Stimulated activated CD4-positive, alpha-beta T cell treated with anti-CD3 and anti-CD28 coated beads, Interleukin-12 subunit alpha, Interleukin-12 subunit beta, amount 100 ng/mL, for 24 hours (primary cell): ENCODE measurements at regions not wholly inside any gene's neighbourhood (a gene's known extent, or its start where the extent isn't known, plus 50 kb on each side); places are given as distances from the start of the nearest gene placed in this dataset.
"Not testable (repeated sequence)": the region's sequence is repeated elsewhere in the genome, so short reads cannot be mapped to it uniquely, and the experiment has no call there.

Experiments
- DNase-seq, 2 experiments: peaks; one replicate each; pipeline ENCODE4 v3.0.0-alpha.2; 2020; ENCODE audit warnings: low read depth in 2 of 2

DNA sequence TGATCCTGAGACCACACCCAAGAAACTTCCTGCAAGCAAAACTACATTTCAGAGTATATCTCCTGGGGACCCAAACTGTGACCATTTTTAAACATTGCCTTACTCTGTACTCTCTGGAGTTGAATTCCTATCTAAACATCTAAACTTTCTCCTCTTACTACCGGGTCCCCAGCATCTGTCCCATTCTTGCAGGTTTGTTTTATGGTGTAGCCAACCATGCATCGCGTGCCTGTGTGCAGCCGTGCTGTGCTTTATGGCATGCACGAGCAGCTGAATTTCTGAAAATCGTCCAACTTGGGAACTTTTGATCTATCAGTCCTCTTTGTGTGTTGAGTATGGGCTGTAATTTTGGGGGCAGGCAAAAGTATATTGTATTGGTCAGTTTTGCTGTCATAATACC is 423.8 kb upstream of the DPP6 start:
- DNase-seq, result no peak

DNA sequence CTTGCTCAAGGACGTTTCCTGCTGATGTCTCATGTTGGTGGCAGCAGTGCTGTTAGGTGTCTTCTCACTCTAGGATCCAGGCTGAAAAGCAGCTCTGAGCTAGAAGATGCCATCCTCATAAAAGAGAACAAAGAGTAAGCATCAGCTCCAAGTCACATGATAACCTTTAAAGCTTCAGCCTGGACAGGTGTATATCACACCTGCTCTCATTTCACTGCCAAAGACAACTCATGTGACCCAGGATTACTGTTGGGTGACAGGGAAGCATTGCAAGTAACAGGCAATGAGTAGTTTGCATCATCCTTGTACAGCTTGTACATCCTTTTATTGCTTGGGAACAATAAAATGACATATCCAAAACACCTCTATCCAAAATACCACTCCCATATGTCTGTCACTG is 423.4 kb upstream of the DPP6 start:
- no peak for DNase-seq

DNA sequence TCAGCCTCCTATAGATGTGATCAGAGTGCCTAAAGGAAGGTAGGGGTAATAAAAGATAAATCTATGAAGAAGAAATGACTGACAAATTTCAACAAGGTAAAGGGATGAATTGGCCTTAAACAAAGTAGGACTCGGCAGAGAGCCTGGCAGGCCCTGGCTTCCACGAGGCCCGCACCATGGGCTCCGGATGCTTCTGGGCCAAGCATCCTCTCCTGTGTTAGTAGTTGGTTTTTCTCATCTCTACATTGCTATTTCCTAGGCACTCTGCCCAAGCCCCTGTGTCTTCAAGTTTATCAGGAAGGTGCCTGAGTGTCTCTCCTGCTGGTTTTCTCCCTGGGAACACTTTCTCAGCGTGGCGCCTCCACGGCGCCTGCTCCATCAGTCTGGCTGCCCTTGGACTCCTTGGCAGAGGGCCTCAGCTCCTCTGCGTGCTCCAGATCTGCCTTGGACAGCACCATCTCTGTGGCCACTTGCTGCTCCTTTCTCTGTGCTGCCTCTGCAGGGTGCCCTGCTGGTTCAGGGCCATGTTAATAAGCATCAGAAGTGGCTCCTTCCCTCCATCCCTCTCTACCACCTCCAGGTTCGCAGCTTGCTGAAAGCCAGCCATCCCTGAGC is 413.3 kb upstream of the DPP6 start:
- DNase-seq, result no peak

DNA sequence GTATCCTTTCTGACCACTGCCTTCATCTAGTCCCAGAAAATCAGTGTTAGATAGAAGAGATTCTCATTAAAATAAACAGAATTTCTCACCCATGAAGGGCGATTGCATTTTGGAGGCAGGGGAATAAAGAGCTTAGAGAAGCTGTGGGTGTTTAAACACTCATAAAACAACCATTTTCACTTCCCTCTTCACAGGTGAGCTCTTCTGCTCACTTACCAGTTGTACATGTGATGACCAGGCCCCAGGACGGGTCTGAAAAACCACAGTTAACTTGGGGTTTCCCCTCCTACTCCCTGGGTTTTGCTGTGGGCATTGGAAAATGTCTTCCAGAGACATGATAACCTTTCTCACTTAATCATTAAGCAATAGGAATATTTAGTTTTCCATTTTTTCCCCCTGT is 411.6 kb upstream of the DPP6 start:
- no peak for DNase-seq

DNA sequence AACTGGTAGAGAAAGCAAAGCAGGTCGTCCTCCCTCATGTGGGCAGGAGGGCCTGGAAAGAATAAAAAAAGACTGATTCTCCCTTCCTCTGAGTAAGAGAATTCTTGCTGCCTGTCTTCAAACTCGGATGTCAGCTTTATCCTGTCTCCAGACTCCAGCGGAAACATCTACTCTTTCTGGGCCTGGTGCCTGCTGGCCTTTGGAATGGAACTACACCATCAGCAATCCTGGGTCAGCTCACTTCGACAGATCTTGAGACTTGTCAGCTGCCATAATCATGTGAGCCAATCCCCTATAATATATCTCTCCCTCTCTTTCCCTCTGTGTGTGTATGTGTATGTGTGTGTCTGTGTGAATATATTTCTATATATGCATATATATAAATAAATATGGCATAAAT is 411.0 kb upstream of the DPP6 start:
- DNase-seq, result no peak

DNA sequence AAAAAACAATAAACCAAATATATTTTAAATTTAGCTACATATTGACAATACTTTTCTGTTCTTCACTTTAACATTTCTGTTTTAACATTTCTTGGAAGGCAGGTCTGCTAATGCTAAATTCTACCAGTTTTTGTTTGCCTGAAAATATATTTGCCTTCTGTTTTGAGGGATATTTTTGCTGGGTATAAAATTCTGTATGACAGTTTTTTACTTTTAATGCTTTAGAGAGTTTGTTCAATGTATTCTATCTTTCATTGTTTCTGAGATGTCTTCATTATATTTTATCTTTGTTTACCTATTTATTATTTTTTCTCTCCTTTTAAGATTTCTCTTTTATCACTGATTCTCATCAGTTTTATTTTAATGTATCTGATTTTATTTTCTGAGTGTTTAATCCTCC is 409.2 kb upstream of the DPP6 start:
- no peak for DNase-seq

DNA sequence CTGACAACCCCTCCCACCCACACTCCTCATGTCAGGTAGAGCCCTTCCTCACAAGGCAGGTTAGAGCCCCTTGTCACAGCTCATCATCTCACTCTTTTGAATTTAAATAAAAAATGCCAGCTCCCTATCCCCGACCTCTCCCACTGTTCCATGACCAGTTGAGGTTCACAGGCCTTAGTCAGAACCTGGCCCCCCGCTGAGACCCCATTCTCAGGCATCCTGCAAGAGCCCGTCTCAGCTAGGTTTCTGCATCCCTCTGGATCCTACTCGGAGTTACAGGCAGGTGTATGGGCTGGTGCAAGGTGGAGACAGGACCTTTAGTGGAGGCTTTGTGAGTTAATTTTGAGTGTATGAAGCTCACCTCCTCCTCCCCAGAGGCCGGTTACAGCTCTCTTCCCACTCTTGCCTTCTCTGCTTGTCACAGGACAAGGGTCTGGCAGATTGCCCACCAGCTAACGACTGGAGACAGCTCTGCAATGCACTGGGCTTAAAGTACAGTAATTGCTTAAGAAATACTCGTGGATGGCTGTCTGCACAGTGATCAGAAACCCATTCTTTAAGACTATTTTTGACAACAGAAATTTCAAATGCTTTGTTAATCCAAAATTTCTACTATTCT is 394.9 kb upstream of the DPP6 start:
- no peak for DNase-seq

DNA sequence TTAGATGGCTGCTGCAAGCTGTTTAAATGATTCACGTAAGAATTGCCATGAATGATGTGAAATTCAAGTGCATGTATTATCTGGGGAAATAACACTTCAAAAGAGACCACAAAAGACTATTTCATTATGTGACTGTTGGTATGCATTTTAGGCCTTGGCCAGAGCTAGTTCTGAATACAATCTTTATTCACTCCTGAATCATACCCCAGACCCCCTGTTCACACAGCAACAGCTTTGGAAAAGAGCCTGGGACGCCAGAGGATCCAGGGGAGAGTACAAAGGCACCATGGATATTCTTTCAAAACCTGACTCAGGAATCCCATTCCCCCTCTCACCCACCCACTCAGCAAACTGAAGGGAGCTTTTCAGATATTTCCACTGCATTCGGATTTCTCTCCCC is 377.1 kb upstream of the DPP6 start:
- no peak for DNase-seq

DNA sequence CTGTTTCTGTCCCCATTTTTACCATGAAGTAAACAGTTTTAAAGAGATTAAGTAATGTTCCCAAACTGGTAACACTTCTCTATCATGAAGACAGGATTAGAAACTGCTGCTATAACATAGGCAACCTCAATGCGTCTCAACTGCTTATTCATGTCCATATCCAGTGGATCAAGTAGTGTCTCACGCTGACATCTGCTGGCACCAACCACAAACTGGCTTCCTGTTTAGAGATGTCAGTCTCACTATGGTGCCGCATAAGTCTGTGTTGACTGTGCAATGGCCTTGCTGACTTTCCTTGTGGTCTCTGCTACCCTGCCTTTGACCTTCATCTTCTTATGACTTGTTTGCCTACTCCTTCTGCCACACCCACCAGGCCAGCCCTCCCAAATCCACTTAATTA is 369.6 kb upstream of the DPP6 start:
- no peak for DNase-seq

DNA sequence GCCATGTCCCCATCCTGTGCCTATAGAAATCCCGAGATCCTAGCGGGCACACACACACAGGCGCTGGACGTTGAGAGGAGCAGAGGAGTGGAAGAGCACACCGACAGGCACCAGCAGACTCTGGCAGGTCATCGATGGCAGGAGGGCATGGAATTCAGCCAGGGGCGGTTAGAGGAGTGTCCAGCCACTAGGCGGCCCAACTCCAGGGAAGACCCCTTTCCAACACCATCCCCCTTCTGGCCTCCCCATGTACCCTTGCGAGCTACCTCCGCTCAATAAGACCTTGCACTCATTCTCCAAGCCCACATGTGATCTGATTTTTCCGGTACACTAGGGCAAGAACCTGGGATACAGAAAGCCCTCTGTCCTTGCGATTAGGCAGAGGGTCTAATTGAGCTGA is 356.0 kb upstream of the DPP6 start:
- DNase-seq, result no peak

DNA sequence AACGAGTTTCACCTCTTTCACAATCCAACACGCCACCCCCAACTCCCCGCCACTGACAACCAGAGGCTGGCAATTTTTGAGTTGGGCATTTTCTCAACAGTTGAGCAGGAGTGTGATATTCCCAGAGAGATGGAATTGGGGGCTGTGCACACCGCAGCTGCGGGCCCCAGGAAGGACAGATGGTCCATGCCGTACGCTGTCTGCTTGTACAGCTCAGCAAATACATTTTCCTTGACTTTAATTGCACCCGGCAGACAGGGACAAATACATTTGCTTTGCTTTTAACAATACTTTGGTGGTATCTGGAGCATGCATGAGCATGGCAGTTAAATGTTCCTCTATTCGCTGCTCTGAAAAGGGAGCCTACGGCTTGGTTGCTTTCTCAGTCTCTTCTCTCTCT is 354.2 kb upstream of the DPP6 start:
- no peak for DNase-seq

DNA sequence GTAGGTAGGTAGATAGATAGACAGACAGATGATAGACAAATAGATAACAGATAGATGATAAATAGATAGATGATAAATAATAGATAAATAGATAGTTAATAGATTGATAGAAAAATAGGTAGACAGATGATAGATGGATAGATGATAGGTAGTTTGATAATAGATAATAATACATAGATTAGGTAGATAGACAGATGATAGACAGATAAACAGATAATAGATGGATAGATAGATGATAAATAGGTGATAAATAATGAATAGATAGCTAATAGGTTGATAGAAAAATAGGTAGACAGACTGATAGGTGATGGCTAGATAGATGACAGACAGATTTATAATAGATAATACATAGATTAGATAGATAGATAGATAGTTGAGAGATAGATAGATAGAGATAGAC is 350.5 kb upstream of the DPP6 start:
- no peak for DNase-seq

DNA sequence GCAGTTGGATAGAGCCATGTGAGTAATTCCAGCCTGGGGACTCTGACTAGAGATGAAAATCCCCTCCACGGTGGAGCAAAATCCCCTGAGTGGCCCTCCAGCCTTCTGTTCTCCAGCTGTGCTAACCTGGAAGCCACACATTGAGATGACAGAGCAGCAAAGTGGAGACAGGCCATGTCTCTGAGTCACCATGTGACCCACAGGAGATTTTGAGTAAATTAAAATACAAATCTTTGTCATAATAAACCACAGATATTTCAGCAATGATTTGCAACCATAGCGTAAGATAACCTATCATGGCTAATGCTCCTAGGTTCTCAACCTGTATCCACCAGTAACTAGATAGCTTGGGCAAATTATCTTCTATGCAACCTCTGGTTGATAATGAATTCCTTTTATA is 328.3 kb upstream of the DPP6 start:
- DNase-seq, result not testable (repeated sequence)

DNA sequence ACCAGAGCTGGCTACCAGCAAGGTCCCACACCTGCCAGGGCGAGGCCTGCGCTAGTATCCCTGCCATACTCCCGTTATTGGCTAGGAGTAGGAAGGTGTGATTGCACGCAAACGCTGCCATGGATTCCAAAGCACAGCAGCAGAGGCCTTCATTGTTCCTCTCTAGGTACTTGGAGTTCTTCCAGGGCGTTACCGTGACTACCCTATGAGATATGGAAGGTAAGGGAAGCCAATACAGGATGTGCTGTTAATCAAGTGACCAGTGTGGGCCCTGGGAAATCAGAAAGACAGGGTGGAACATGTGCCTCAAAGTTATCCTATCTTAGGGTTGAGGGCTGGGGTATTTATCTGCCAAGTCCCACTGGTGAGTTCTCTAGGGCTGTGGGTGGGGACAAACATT is 320.7 kb upstream of the DPP6 start:
- DNase-seq, result not testable (repeated sequence)

DNA sequence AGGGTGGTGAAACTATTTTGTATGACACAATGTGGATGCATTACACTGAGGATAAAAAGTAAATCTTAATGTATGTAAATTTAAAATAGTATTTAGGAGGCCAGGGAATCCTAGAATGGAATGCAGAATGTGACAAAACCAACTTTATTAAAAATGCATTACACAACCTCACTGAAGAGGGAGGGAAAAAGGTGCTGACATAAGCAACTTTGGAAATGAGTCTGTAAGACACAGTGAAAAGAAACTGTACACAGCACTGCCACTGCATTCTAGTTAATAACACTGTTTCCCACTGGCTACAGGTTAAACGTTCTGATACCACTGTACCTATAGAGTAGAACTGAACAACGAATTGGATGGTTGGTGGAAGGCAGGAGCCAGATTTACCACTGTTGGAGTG is 308.8 kb upstream of the DPP6 start:
- DNase-seq, result not testable (repeated sequence)

DNA sequence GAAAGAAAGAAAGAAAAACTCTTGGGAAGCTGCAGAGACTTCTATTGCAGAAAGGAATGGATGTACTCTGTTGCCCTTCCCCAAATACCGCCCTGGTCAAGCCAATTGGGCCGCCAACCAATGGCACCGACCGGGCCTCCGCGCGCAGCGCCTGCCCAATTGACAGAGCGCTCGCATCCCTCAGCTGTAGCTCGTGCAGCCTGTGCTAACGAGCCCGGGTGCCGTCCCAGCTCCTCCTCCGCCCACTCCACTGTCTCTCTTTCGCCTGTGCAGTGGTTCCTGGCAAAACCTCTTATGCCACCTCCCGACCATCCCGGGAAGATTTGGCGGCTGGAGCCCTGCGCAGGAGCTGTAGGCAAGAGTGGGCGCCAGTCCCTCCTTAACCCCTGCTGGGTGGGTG is 304.2 kb upstream of the DPP6 start:
- not testable (repeated sequence) for DNase-seq

DNA sequence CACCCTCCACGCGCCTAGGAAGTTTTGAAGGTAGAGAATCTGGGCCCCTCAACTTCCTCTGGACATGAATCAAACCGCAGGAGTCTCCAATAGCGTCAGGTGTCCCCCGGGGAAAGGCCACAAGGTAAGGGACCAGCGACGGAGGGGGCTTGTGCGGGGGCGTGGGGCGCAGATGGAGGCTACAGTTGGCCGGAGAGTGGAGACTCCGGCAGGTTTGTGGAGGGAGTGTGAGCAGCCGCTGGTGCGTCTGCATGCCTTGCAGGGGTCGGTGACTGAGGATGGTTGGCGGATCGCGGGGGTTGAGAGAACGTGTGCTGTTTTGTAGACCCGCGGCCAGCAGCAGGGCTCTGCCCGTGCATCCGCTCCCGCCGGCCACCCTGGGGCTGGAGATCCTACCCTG is 303.3 kb upstream of the DPP6 start:
- not testable (repeated sequence) for DNase-seq

DNA sequence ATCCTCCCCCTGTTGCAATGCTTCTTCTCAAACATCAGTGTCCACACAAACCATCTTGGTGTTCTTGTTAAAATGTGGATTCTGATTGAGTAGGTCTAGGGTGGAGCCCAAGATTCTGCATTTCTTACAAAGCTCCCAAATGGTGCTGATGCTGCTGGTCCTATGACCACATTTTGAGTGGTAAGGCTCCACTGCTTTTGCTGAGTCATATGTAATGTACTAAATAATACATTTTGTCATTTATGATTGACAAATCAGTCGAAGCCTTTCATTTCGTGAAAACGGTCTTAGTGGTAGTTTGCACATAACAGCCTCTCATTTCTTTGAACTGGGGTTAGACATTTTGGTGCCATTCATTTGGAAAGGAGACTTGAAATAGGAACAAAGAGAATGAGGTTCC is 286.3 kb upstream of the DPP6 start:
- not testable (repeated sequence) for DNase-seq

DNA sequence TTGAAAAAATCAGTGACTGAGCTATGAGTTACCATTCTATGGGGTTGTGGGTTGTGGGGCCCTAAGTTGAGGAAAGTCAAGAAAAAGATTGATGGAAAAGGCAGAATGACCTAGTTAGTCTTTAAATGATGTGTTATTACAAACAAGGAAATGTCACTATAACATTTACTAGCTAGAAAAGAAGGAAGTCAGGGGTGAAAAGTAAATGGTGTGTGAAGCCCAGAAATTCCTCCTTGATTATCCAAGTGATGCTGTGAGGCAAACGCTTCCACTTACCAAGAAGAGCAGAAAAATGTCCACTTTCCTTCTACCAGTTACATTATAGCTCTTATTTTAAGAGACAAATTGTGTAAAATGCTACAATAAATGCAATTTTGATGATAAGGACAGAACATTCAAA is 285.3 kb upstream of the DPP6 start:
- not testable (repeated sequence) for DNase-seq

DNA sequence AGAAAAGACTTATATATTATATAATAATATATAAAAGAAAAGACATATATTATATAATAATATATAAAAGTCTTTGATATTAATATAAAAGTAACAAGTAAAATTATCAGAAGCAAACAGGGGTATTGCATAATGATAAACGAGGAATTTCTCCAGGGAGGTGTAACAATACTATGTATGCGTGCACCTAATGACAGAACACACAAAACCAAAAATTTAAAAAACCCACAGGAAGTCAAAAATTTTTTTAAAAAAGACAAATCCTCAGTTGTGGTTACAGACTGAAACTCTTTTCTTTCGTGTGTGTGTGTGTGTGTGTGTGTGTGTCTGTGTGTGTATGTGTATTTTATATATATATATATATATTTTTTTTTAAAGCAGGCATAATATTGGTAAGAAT is 279.2 kb upstream of the DPP6 start:
- DNase-seq, result no peak

DNA sequence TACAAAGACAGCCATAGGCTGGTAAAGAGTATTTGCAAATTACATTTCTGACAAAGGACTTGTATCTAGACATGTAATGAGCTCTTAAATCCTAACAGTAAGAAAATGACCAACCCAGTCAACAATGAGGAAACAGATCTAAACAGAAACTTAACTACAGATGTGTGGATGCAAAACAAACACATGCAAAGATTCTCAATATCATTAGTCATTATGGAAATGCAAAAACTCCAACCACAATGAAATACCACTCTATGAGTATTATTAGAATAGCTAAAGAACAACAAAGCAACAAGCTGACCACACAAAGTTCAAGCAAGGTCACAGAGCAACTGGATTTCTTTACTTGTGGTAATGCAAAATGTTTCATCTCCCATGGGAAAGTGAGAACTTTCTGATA is 275.3 kb upstream of the DPP6 start:
- not testable (repeated sequence) for DNase-seq

DNA sequence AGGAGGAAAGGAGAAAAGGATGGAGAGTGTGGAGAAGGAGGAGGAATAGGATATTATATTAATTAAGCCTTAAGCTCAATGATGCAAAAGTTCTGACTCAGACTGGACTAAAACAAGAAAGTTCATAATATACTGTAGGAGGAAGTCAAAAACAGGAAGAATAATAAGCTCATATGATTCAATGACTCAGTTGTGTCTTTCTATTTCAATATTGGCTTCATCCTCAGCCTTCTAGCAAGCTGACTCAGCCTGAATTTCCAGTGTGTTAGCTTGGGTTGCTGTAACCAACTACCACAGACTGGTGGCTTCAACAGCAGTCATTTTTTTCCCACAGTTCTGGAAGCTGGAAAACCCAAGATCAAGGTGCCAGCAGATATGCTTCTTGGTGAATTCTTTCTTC is 254.8 kb upstream of the DPP6 start:
- not testable (repeated sequence) for DNase-seq

DNA sequence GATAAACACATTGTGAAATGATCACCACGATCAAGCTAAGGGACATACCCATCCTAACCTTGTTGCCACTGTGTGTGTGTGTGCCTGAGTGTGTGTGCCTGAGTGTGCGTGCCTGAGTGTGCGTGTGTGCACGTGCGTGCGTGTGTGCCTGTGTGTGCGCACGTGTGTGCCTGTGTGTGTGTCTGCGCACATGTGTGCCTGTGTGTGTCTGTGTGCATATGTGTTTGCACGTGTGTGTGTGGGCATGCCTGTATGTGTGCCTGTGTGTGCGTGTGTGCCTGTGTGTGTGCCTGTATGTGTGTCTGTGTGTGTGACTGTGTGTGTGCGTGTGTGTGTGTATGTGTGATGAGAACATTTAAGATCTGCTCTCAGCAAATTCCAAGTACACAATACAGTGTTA is 244.1 kb upstream of the DPP6 start:
- DNase-seq, result no peak

DNA sequence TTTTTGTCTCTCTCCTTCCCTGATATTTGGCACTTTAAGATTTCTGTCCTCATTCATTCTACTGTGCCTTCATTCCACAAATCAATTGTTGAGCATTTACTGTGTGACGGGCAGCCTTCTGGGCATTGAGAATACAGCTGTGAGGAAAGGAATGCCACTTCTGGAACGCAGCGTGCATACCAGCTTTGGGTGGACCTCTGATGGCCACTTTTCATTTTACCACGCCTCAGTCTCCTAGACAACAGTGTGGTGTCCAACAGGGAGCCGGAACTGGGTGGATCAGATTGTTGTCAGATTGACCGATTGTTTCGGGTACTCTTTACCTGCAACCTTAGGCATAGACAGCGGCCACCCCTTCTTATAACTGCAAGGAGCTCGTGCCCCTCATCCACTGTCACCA is 222.7 kb upstream of the DPP6 start:
- DNase-seq, result no peak
